H9 (cell line): ENCODE measurements at regions not wholly inside any gene's neighbourhood (a gene's known extent, or its start where the extent isn't known, plus 50 kb on each side); places are given as distances from the start of the nearest gene placed in this dataset.

Experiments
- DNase-seq: peaks from one replicate; pipeline ENCODE4 v3.0.0-alpha.2; 2017
- H2AFZ ChIP-seq: one replicate; pipeline ENCODE4 v1.6.1; 2013; ENCODE audit warnings: mild to moderate bottlenecking, low read length, control low read depth, moderate library complexity
- H2AK5ac ChIP-seq: 2 replicates; pipeline ENCODE4 v1.6.1; 2013; ENCODE audit warnings: low read length, control low read depth, mixed read lengths; ENCODE audit not compliant: insufficient read length
- H2BK120ac ChIP-seq: one replicate; pipeline ENCODE4 v1.6.1; 2013; ENCODE audit warnings: low read depth, mild to moderate bottlenecking, low read length, control low read depth, inconsistent platforms; ENCODE audit not compliant: poor library complexity, severe bottlenecking
- H2BK12ac ChIP-seq: 2 replicates; pipeline ENCODE4 v1.6.1; 2013; ENCODE audit warnings: low read length, control low read depth, mixed read lengths, low read depth; ENCODE audit not compliant: insufficient read length
- H2BK15ac ChIP-seq: 2 replicates; pipeline ENCODE4 v1.6.1; 2013; ENCODE audit warnings: low read depth, low read length, control low read depth
- H2BK20ac ChIP-seq: one replicate; pipeline ENCODE4 v1.6.1; 2013; ENCODE audit warnings: low read depth, mild to moderate bottlenecking, low read length, control low read depth, inconsistent platforms; ENCODE audit not compliant: poor library complexity, severe bottlenecking
- H2BK5ac ChIP-seq: 2 replicates; pipeline ENCODE4 v1.6.1; 2013; ENCODE audit warnings: low read length, control low read depth, mixed read lengths; ENCODE audit not compliant: insufficient read length
- H3K14ac ChIP-seq: 2 replicates; pipeline ENCODE4 v1.6.1; 2013; ENCODE audit warnings: low read length, control low read depth; ENCODE audit not compliant: insufficient read depth
- H3K18ac ChIP-seq: 2 replicates; pipeline ENCODE4 v1.6.1; 2013; ENCODE audit warnings: low read depth, mild to moderate bottlenecking, mixed read lengths, low read length, control low read depth; ENCODE audit not compliant: insufficient read length
- H3K23ac ChIP-seq: 2 replicates; pipeline ENCODE4 v1.6.1; 2013; ENCODE audit warnings: low read length, control low read depth, mixed read lengths, low read depth; ENCODE audit not compliant: insufficient read length
- H3K23me2 ChIP-seq: 2 replicates; pipeline ENCODE4 v1.6.1; 2013; ENCODE audit warnings: low read depth, mild to moderate bottlenecking, mixed read lengths, low read length, control low read depth; ENCODE audit not compliant: insufficient read length, poor library complexity, severe bottlenecking
- H3K27ac ChIP-seq: 2 replicates; pipeline ENCODE4 v1.5.1; 2013; ENCODE audit warnings: low read length, control low read depth, mixed read lengths, low read depth; ENCODE audit not compliant: insufficient read length
- H3K27me3 ChIP-seq: 2 replicates; pipeline ENCODE4 v1.6.1; 2013; ENCODE audit warnings: low read length, control low read depth, inconsistent platforms; ENCODE audit not compliant: insufficient read depth
- H3K4ac ChIP-seq: 2 replicates; pipeline ENCODE4 v1.6.1; 2013; ENCODE audit warnings: low read depth, mild to moderate bottlenecking, control low read depth, inconsistent platforms, low read length, moderate library complexity
- H3K4me1 ChIP-seq: 2 replicates; pipeline ENCODE4 v1.6.1; 2013; ENCODE audit warnings: low read length, control low read depth, inconsistent platforms; ENCODE audit not compliant: insufficient read depth
- H3K4me2 ChIP-seq: 2 replicates; pipeline ENCODE4 v1.6.1; 2013; ENCODE audit warnings: low read length, control low read depth, mixed read lengths; ENCODE audit not compliant: insufficient read length, insufficient read depth
- H3K56ac ChIP-seq: 2 replicates; pipeline ENCODE4 v1.6.1; 2013; ENCODE audit warnings: low read depth, mild to moderate bottlenecking, mixed read lengths, low read length, control low read depth; ENCODE audit not compliant: insufficient read length
- H3K79me1 ChIP-seq: 2 replicates; pipeline ENCODE4 v1.6.1; 2013; ENCODE audit warnings: low read depth, mild to moderate bottlenecking, moderate library complexity, low read length, control low read depth, inconsistent platforms; ENCODE audit not compliant: insufficient read depth, poor library complexity, severe bottlenecking
- H3K79me2 ChIP-seq: 2 replicates; pipeline ENCODE4 v1.6.1; 2013; ENCODE audit warnings: low read length, control low read depth, inconsistent platforms; ENCODE audit not compliant: insufficient read depth
- H3K9ac ChIP-seq: 2 replicates; pipeline ENCODE4 v1.6.1; 2013; ENCODE audit warnings: low read length, control low read depth, mixed read lengths; ENCODE audit not compliant: insufficient read length; ENCODE audit errors: extremely low read depth
- H3K9me3 ChIP-seq: one replicate; pipeline ENCODE4 v1.6.1; 2013; ENCODE audit warnings: low read depth, low read length, inconsistent platforms; ENCODE audit not compliant: control insufficient read depth
- H3T11ph ChIP-seq: one replicate; pipeline ENCODE4 v1.6.1; 2013; ENCODE audit warnings: mild to moderate bottlenecking, low read length, control low read depth, inconsistent platforms
- H4K20me1 ChIP-seq: one replicate; pipeline ENCODE4 v1.6.1; 2013; ENCODE audit not compliant: control insufficient read depth, insufficient read length, insufficient read depth
- H4K5ac ChIP-seq: 2 replicates; pipeline ENCODE4 v1.6.1; 2013; ENCODE audit warnings: low read depth, mild to moderate bottlenecking, mixed read lengths, low read length, control low read depth; ENCODE audit not compliant: insufficient read length
- H4K8ac ChIP-seq: replicated peaks from 2 replicates; pipeline ENCODE4 v1.6.1; 2013; ENCODE audit warnings: low read length, control low read depth, mixed read lengths, low read depth; ENCODE audit not compliant: insufficient read length
- H4K91ac ChIP-seq: 2 replicates; pipeline ENCODE4 v1.6.1; 2013; ENCODE audit warnings: low read depth, mild to moderate bottlenecking, moderate library complexity, mixed read lengths, low read length, control low read depth; ENCODE audit not compliant: insufficient read length
- H3K27ac Mint-ChIP-seq, 3 experiments: 2 replicates in 2 of 3; 3 replicates in 1 of 3; pipeline ENCODE4 v1.8.0; 2020 to 2021; ENCODE audit warnings: mixed read lengths in 3 of 3, mild to moderate bottlenecking in 1 of 3, moderate library complexity in 1 of 3
- H3K27me3 Mint-ChIP-seq: 2 replicates; pipeline ENCODE4 v1.8.0; 2021; ENCODE audit warnings: low read depth, mild to moderate bottlenecking, moderate library complexity, mixed read lengths
- H3K36me3 Mint-ChIP-seq, 3 experiments: 2 replicates in 2 of 3; 3 replicates in 1 of 3; pipeline ENCODE4 v1.8.0; 2020 to 2021; ENCODE audit warnings: low read depth in 3 of 3, mixed read lengths in 3 of 3; ENCODE audit not compliant: insufficient read depth in 1 of 3
- H3K4me1 Mint-ChIP-seq, 2 experiments: 2 replicates each; pipeline ENCODE4 v1.8.0; 2020; ENCODE audit warnings: mixed read lengths in 2 of 2
- H3K4me3 Mint-ChIP-seq, 2 experiments: 2 replicates in 1 of 2; 3 replicates in 1 of 2; pipeline ENCODE4 v1.8.0; 2020 to 2021; ENCODE audit warnings: mild to moderate bottlenecking in 2 of 2, mixed read lengths in 2 of 2, moderate library complexity in 1 of 2
- H3K9me3 Mint-ChIP-seq, 2 experiments: 2 replicates in 1 of 2; 3 replicates in 1 of 2; pipeline ENCODE4 v1.8.0; 2020; ENCODE audit warnings: mild to moderate bottlenecking in 2 of 2, mixed read lengths in 2 of 2, moderate library complexity in 1 of 2
- CTCF ChIP-seq: fragments of 200-600 bp; sonication (generic); conservative IDR thresholded peaks from 3 replicates; pipeline ENCODE4 v1.8.0; 2021; ENCODE audit warnings: antibody characterized with exemption, mild to moderate bottlenecking
- WGBS: extraction: QIAGEN DNeasy Blood & Tissue Kit; methylation state at CpG from one replicate; pipeline ENCODE4 v1.1.7; 2013; ENCODE audit warnings: missing lambda C conversion rate, low lambda C conversion rate, mixed read lengths; ENCODE audit not compliant: insufficient read length; ENCODE audit errors: extremely low coverage; 5-methylcytosine and 5-hydroxymethylcytosine counted together

- Histone ChIP-seq H2BK20ac (no peak overlapping the region), H3K56ac (no peak overlapping the region), H4K91ac (no peak overlapping the region), H2AK5ac (no peak overlapping the region), H3T11ph (no peak overlapping the region), H3K4ac (no peak overlapping the region), H4K20me1 (no peaks in the 10 kb centered on the region), H3K23ac (no peak overlapping the region), H3K9me3 (no peaks in the 10 kb centered on the region), H3K23me2 (no peaks in the 10 kb centered on the region), H3K4me2 (no peak overlapping the region), H2BK15ac (no peak overlapping the region), H3K27me3 (no peaks in the 10 kb centered on the region), H3K27ac (no peak overlapping the region), H4K5ac (no peak overlapping the region), H3K79me2 (no peaks in the 10 kb centered on the region), H3K4me1 (peaks cover 2% of the 10 kb centered on the region; the same call in 1 of the 2 replicates), H3K79me1 (no peaks in the 10 kb centered on the region), H3K14ac (no peak overlapping the region), H2BK120ac (no peak overlapping the region), H4K8ac (no peak overlapping the region), H2BK12ac (no peak overlapping the region), H3K9ac (no peak overlapping the region), H2AFZ (no peak overlapping the region), H2BK5ac (no peak overlapping the region), H3K18ac (no peak overlapping the region)
- DNase-seq = no peak
- peaks cover 2 to 7% (median 5%) of the 10 kb centered on the region in 3 experiments for H3K36me3 Mint-ChIP-seq
- WGBS = no CpG with 5 or more reads among the region's 4 CpGs
- H3K4me3 Mint-ChIP-seq = no peak overlapping the region
- peaks cover 9 to 19% of the 10 kb centered on the region in 2 experiments for H3K4me1 Mint-ChIP-seq
- no peak for TF ChIP-seq CTCF
- H3K27ac Mint-ChIP-seq = no peak overlapping the region
- peaks cover 6 to 12% of the 10 kb centered on the region in 2 experiments; a peak in 4 of 5 replicates for H3K9me3 Mint-ChIP-seq
- no peaks in the 10 kb centered on the region; the same call in none of the 2 replicates for H3K27me3 Mint-ChIP-seq
Observed at GRCh38 chr2:121824264-121824663, 68.8 kb downstream of the TSN start.
